SK-N-MC (cell line): ENCODE measurements at regions not wholly inside any gene's neighbourhood (a gene's known extent, or its start where the extent isn't known, plus 50 kb on each side); places are given as distances from the start of the nearest gene placed in this dataset.

Experiments
- EZH2 ChIP-seq: fragments of 200-600 bp; sonication (generic); IDR thresholded peaks from one replicate; pipeline ENCODE4 v1.6.1; 2017; ENCODE audit warnings: antibody characterized with exemption
- FOXP2 ChIP-seq: optimal IDR thresholded peaks from 2 replicates; pipeline ENCODE3; 2011; ENCODE audit warnings: mild to moderate bottlenecking, moderate library complexity; ENCODE audit not compliant: insufficient read depth; ENCODE audit errors: extremely low read length, control extremely low read depth
- POLR2AphosphoS5 ChIP-seq: IDR thresholded peaks from 2 replicates; pipeline ENCODE4 v1.6.1; 2012; ENCODE audit warnings: mild to moderate bottlenecking, low read depth, low read length, borderline replicate concordance

- TF ChIP-seq EZH2 = no peak
- no peak for TF ChIP-seq POLR2AphosphoS5
- TF ChIP-seq FOXP2 = no peak
Observed at GRCh38 chr5:89371646-89372045, 488.7 kb upstream of the MEF2C start.
